A549 (cell line): ENCODE measurements at regions not wholly inside any gene's neighbourhood (a gene's known extent, or its start where the extent isn't known, plus 50 kb on each side); places are given as distances from the start of the nearest gene placed in this dataset.

Experiments used
- ATAC-seq, 2 experiments: fragments of 200-7000 bp in 1 of 2; fragments of >200 bp in 1 of 2; cut with Nextera tagmentation in 1 of 2; cut with Tn5 transposase in 1 of 2; 3 replicates each; pipeline versions ENCODE4 v1.8.0 to v1.9.1; 2018 to 2020; ENCODE audit warnings: mild to moderate bottlenecking in 1 of 2, moderate library complexity in 1 of 2
- CTCF ChIA-PET: fragments of 300-600 bp; sonication (Branson Sonifier 250); formaldehyde crosslinking; extraction: SDS; loops from one replicate; lab custom pipeline; 2021; ENCODE audit warnings: antibody characterized with exemption, inconsistent platforms; lab: Yijun Ruan, JAX
- POLR2A ChIA-PET: fragments of 350-600 bp; formaldehyde crosslinking; extraction: SDS; loops from one replicate; lab custom pipeline; 2021; ENCODE audit warnings: antibody characterized with exemption, inconsistent platforms; lab: Yijun Ruan, JAX
- DNase-seq, 2 experiments: peaks; one replicate each; pipeline versions ENCODE4 v3.0.0 to v3.0.0-alpha.2; 2011 to 2016; ENCODE audit warnings: low read depth in 1 of 2, low spot score in 1 of 2
- FAIRE-seq: peaks from 2 replicates; lab custom pipeline; 2011; peaks lifted over from hg19 to GRCh38; lab: Jason Lieb, UNC
- H3K27ac ChIP-seq, 2 experiments: fragments of >200 bp; sonication (Bioruptor Twin); formaldehyde crosslinking; 3 replicates each; pipeline ENCODE4 v1.5.1; 2016 to 2017
- H3K4me1 ChIP-seq: fragments of >200 bp; sonication (Bioruptor Twin); formaldehyde crosslinking; 3 replicates; pipeline ENCODE4 v1.6.1; 2016
- H3K4me2 ChIP-seq: fragments of >200 bp; sonication (Bioruptor Twin); formaldehyde crosslinking; 3 replicates; pipeline ENCODE4 v1.6.1; 2016
- H3K4me3 ChIP-seq: fragments of >200 bp; sonication (Bioruptor Twin); formaldehyde crosslinking; 3 replicates; pipeline ENCODE4 v1.5.1; 2016
- H3K9me3 ChIP-seq: fragments of >200 bp; sonication (Bioruptor Twin); formaldehyde crosslinking; 3 replicates; pipeline ENCODE4 v1.6.1; 2016
- ATOH8 ChIP-seq: fragments of 250-450 bp; sonication (Bioruptor Pico); IDR thresholded peaks from 2 replicates; pipeline ENCODE4 v1.5.0; 2020; ENCODE audit warnings: low read depth, mild to moderate bottlenecking, moderate library complexity
- CHD4 ChIP-seq: fragments of 200-600 bp; sonication (generic); IDR thresholded peaks from 2 replicates; pipeline ENCODE4 v1.6.1; 2016; ENCODE audit warnings: antibody characterized with exemption, mild to moderate bottlenecking, borderline replicate concordance
- EHMT2 ChIP-seq: fragments of 200-600 bp; sonication (generic); IDR thresholded peaks from 2 replicates; pipeline ENCODE4 v1.6.1; 2016; ENCODE audit warnings: antibody characterized with exemption, low read depth, mild to moderate bottlenecking, moderate library complexity
- ESRRA ChIP-seq: fragments of 150-350 bp; IDR thresholded peaks from 2 replicates; pipeline ENCODE4 v1.6.1; 2014; ENCODE audit warnings: mild to moderate bottlenecking, low read length, borderline replicate concordance
- FOXS1 ChIP-seq: fragments of 250-450 bp; sonication (Bioruptor Pico); IDR thresholded peaks from 2 replicates; pipeline ENCODE4 v1.5.0; 2020; ENCODE audit warnings: mild to moderate bottlenecking, moderate library complexity
- GATA3 ChIP-seq: IDR thresholded peaks from 2 replicates; pipeline ENCODE4 v1.6.1; 2012; ENCODE audit warnings: borderline replicate concordance
- HEYL ChIP-seq: fragments of 250-450 bp; sonication (Bioruptor Pico); IDR thresholded peaks from 2 replicates; pipeline ENCODE4 v1.8.0; 2021; ENCODE audit warnings: mild to moderate bottlenecking, moderate library complexity
- HOXA7 ChIP-seq: fragments of 250-450 bp; sonication (Bioruptor Pico); IDR thresholded peaks from 2 replicates; pipeline ENCODE4 v1.5.0; 2020; ENCODE audit warnings: mild to moderate bottlenecking, moderate library complexity
- HOXB13 ChIP-seq: fragments of 250-450 bp; sonication (Bioruptor Pico); IDR thresholded peaks from 2 replicates; pipeline ENCODE4 v1.5.0; 2020; ENCODE audit warnings: low read depth, mild to moderate bottlenecking, moderate library complexity
- JUN ChIP-seq, 2 experiments: fragments of >200 bp; sonication (Bioruptor Twin); formaldehyde crosslinking; IDR thresholded peaks; 2 replicates in 1 of 2; 3 replicates in 1 of 2; pipeline ENCODE4 v1.6.1; 2016 to 2017
- KDM1A ChIP-seq: fragments of 200-600 bp; sonication (generic); IDR thresholded peaks from 2 replicates; pipeline ENCODE4 v1.6.1; 2016; ENCODE audit warnings: low read depth, mild to moderate bottlenecking
- MAFK ChIP-seq: fragments of 450-650 bp; IDR thresholded peaks from 2 replicates; pipeline ENCODE4 v1.6.1; 2014; ENCODE audit not compliant: partially characterized antibody
- NFE2L2 ChIP-seq: fragments of 150-350 bp; conservative IDR thresholded peaks from 2 replicates; pipeline ENCODE4 v1.6.1; 2014; ENCODE audit warnings: low read length
- NR3C1 ChIP-seq: fragments of >200 bp; sonication (Bioruptor Twin); formaldehyde crosslinking; IDR thresholded peaks from 3 replicates; pipeline ENCODE4 v1.6.1; 2017
- POLR2A ChIP-seq: IDR thresholded peaks from 2 replicates; pipeline ENCODE4 v1.6.1; 2012; ENCODE audit warnings: mild to moderate bottlenecking, low read length
- RAD21 ChIP-seq, 2 experiments: fragments of >200 bp in 1 of 2; sonication (Bioruptor Twin) in 1 of 2; formaldehyde crosslinking in 1 of 2; IDR thresholded peaks in 1 of 2; conservative IDR thresholded peaks in 1 of 2; 2 replicates in 1 of 2; 3 replicates in 1 of 2; pipeline ENCODE4 v1.6.1; 2012 to 2018; ENCODE audit warnings: inconsistent platforms in 1 of 2
- RARB ChIP-seq: fragments of 250-450 bp; sonication (Bioruptor Pico); IDR thresholded peaks from 2 replicates; pipeline ENCODE4 v1.8.0; 2021; ENCODE audit warnings: mild to moderate bottlenecking, moderate library complexity
- RFX5 ChIP-seq: fragments of 450-650 bp; IDR thresholded peaks from 2 replicates; pipeline ENCODE4 v1.7.1; 2014; ENCODE audit warnings: antibody characterized with exemption, mild to moderate bottlenecking, moderate library complexity
- WGBS: methylation state at CpG from one replicate; pipeline ENCODE4 v1.1.6; 2017; ENCODE audit errors: missing lambda C conversion rate; 5-methylcytosine and 5-hydroxymethylcytosine counted together
- TF ChIP-seq, protein P1 (sequence below): fragments of >200 bp; sonication (Bioruptor Twin); formaldehyde crosslinking; IDR thresholded peaks from 2 replicates; pipeline ENCODE4 v1.6.1; 2016
- TF ChIP-seq, protein P2 (sequence below): fragments of 200-600 bp; sonication (generic); IDR thresholded peaks from 2 replicates; pipeline ENCODE4 v1.6.1; 2016; ENCODE audit warnings: antibody characterized with exemption, mild to moderate bottlenecking, moderate library complexity
- TF ChIP-seq, protein P3 (sequence below): fragments of >200 bp; sonication (Bioruptor Twin); formaldehyde crosslinking; IDR thresholded peaks from 3 replicates; pipeline ENCODE4 v1.5.1; 2016

- Histone ChIP-seq H3K27ac (no peak overlapping the region), H3K4me1 (no peaks in the 10 kb centered on the region), H3K4me2 (no peak overlapping the region), H3K4me3 (no peak overlapping the region), H3K9me3 (no peaks in the 10 kb centered on the region)
- ChIA-PET CTCF (interaction anchor here (1.6 kb wide), 1 partner anchor 10 kb away, joined by 4 read pairs; no protein-coding TSS in a partner anchor), POLR2A (no interaction called here)
- TF ChIP-seq KDM1A (no peak), POLR2A (no peak), RARB (CRISPR knock-in tag) (no peak), GATA3 (no peak), JUN (IDR thresholded peaks at IDR 0.05) (no peak), NFE2L2 (no peak), HEYL (CRISPR knock-in tag) (no peak), RFX5 (no peak), RAD21 (conservative IDR thresholded peaks at IDR 0.05 in 1 of 2, IDR thresholded peaks at IDR 0.05 in 1 of 2) (peak in 1 of 2 experiments; percentile 7; a peak in 1 of 5 replicates), NR3C1 (no peak), ATOH8 (CRISPR knock-in tag) (no peak), HOXB13 (CRISPR knock-in tag) (no peak), MAFK (no peak), EHMT2 (no peak)
- TF ChIP-seq, protein P1, sequence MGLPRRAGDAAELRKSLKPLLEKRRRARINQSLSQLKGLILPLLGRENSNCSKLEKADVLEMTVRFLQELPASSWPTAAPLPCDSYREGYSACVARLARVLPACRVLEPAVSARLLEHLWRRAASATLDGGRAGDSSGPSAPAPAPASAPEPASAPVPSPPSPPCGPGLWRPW = no peak
- TF ChIP-seq, protein P2, sequence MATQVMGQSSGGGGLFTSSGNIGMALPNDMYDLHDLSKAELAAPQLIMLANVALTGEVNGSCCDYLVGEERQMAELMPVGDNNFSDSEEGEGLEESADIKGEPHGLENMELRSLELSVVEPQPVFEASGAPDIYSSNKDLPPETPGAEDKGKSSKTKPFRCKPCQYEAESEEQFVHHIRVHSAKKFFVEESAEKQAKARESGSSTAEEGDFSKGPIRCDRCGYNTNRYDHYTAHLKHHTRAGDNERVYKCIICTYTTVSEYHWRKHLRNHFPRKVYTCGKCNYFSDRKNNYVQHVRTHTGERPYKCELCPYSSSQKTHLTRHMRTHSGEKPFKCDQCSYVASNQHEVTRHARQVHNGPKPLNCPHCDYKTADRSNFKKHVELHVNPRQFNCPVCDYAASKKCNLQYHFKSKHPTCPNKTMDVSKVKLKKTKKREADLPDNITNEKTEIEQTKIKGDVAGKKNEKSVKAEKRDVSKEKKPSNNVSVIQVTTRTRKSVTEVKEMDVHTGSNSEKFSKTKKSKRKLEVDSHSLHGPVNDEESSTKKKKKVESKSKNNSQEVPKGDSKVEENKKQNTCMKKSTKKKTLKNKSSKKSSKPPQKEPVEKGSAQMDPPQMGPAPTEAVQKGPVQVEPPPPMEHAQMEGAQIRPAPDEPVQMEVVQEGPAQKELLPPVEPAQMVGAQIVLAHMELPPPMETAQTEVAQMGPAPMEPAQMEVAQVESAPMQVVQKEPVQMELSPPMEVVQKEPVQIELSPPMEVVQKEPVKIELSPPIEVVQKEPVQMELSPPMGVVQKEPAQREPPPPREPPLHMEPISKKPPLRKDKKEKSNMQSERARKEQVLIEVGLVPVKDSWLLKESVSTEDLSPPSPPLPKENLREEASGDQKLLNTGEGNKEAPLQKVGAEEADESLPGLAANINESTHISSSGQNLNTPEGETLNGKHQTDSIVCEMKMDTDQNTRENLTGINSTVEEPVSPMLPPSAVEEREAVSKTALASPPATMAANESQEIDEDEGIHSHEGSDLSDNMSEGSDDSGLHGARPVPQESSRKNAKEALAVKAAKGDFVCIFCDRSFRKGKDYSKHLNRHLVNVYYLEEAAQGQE = no peak
- TF ChIP-seq, protein P3, sequence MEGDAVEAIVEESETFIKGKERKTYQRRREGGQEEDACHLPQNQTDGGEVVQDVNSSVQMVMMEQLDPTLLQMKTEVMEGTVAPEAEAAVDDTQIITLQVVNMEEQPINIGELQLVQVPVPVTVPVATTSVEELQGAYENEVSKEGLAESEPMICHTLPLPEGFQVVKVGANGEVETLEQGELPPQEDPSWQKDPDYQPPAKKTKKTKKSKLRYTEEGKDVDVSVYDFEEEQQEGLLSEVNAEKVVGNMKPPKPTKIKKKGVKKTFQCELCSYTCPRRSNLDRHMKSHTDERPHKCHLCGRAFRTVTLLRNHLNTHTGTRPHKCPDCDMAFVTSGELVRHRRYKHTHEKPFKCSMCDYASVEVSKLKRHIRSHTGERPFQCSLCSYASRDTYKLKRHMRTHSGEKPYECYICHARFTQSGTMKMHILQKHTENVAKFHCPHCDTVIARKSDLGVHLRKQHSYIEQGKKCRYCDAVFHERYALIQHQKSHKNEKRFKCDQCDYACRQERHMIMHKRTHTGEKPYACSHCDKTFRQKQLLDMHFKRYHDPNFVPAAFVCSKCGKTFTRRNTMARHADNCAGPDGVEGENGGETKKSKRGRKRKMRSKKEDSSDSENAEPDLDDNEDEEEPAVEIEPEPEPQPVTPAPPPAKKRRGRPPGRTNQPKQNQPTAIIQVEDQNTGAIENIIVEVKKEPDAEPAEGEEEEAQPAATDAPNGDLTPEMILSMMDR = peak; percentile 27
- FAIRE-seq (no peak), ATAC-seq (peak; percentile 50 to 81; a peak in 3 of 6 replicates), DNase-seq (peak; percentile 6 to 47)
- 9% methylated on average over 7 of the region's 7 CpGs for WGBS
These were observed 150.5 kb downstream of the YTHDC2 start for GRCh38 chr5:113663879-113664541.

DNA sequence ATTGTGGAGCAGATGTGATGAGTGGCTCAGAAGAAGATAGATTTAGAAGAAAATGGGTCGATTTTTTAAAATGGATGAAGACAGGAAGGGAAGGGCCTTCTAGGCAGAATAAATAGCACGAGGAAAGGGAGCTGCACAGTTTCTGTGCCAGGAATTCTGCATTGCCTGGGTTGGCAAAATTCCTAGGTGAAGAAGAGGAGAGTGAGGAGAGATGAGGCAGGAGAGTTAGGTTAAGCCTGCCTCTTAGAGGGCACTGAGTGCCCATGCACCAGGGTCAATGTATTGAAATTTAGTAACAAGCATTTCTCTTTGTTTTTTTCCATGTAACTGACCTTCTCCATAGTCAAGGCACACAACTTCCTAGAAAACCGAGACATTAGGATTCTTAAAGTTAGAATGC is 159.5 kb downstream of the YTHDC2 start:
- H3K27ac ChIP-seq = no peak overlapping the region
- H3K4me2 ChIP-seq = no peak overlapping the region
- ChIA-PET POLR2A (no interaction called here), CTCF (no interaction called here)
- FAIRE-seq (no peak), DNase-seq (no peak), ATAC-seq (no peak)
- WGBS = 0% methylated on average over 3 of the region's 3 CpGs
- H3K9me3 ChIP-seq = peaks cover 8% of the 10 kb centered on the region; the same call in 2 of the 3 replicates
- no peak overlapping the region for H3K4me3 ChIP-seq
- no peaks in the 10 kb centered on the region for H3K4me1 ChIP-seq
- TF ChIP-seq ESRRA (no peak), HOXA7 (no peak), FOXS1 (CRISPR knock-in tag) (no peak), CHD4 (no peak)
